Lower lobe of right lung (tissue), 2 donors: ENCODE measurements at regions not wholly inside any gene's neighbourhood (a gene's known extent, or its start where the extent isn't known, plus 50 kb on each side); places are given as distances from the start of the nearest gene placed in this dataset.

Experiments
- ATAC-seq, 2 donors: fragments of 200-7000 bp; cut with Tn5 transposase; one replicate each; pipeline ENCODE4 v1.9.1; 2020 to 2022; ENCODE audit warnings: mild to moderate bottlenecking in 2 of 2, moderate library complexity in 2 of 2
- DNase-seq: peaks from one replicate; pipeline ENCODE4 v3.0.0-alpha.2; 2020
- H3K27ac ChIP-seq: fragments of 200-600 bp; one replicate; pipeline ENCODE4 v1.8.0; 2022
- H3K27me3 ChIP-seq: fragments of 200-600 bp; one replicate; pipeline ENCODE4 v1.8.0; 2022; ENCODE audit warnings: low read depth
- H3K36me3 ChIP-seq: fragments of 200-600 bp; one replicate; pipeline ENCODE4 v1.8.0; 2022; ENCODE audit warnings: mild to moderate bottlenecking
- H3K4me1 ChIP-seq: fragments of 200-600 bp; one replicate; pipeline ENCODE4 v1.8.0; 2022
- H3K4me3 ChIP-seq: fragments of 200-600 bp; one replicate; pipeline ENCODE4 v1.8.0; 2022; ENCODE audit warnings: mild to moderate bottlenecking
- H3K9me3 ChIP-seq: fragments of 200-600 bp; one replicate; pipeline ENCODE4 v1.8.0; 2022
- intact Hi-C: fragments of 100-400 bp; cut with DNase I; formaldehyde crosslinking; loops from one replicate; pipeline ENCODE4 v1.11.0; 2022
- TF ChIP-seq, protein P1 (sequence below): fragments of 200-600 bp; IDR thresholded peaks from one replicate; pipeline ENCODE4 v1.8.0; 2022; ENCODE audit warnings: antibody characterized with exemption, mild to moderate bottlenecking
- donor health status: DM: no; HTN: yes; CAD: no; lungs with severe emphysema.

DNA sequence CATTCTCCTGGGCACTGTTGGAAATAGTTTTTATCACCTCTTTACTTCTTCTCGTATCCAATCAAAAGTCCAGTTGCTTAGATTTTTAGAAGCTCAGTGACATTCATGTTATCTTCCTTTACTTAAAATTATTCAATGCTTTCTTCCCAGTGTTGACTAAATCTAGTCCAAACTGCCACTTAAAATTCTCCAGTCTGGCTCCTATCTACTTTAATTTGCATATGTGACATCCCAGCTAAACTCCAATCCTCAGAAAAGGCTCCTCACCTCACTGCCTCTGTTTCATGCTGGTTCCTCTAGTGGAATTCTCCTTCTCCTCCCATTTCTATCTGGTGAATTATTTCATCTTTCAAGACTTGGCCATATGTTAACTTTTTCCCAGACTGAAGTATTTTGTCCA is 1238.7 kb upstream of the WWC1 start:
- intact Hi-C loops = no loop called here
- no peak for ATAC-seq
- no peak for DNase-seq
- Histone ChIP-seq H3K9me3 (no peaks in the 10 kb centered on the region), H3K4me1 (peaks cover 5% of the 10 kb centered on the region), H3K4me3 (no peak overlapping the region), H3K27me3 (no peaks in the 10 kb centered on the region), H3K27ac (no peak overlapping the region), H3K36me3 (no peaks in the 10 kb centered on the region)
- TF ChIP-seq, protein P1, sequence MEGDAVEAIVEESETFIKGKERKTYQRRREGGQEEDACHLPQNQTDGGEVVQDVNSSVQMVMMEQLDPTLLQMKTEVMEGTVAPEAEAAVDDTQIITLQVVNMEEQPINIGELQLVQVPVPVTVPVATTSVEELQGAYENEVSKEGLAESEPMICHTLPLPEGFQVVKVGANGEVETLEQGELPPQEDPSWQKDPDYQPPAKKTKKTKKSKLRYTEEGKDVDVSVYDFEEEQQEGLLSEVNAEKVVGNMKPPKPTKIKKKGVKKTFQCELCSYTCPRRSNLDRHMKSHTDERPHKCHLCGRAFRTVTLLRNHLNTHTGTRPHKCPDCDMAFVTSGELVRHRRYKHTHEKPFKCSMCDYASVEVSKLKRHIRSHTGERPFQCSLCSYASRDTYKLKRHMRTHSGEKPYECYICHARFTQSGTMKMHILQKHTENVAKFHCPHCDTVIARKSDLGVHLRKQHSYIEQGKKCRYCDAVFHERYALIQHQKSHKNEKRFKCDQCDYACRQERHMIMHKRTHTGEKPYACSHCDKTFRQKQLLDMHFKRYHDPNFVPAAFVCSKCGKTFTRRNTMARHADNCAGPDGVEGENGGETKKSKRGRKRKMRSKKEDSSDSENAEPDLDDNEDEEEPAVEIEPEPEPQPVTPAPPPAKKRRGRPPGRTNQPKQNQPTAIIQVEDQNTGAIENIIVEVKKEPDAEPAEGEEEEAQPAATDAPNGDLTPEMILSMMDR = no peak

DNA sequence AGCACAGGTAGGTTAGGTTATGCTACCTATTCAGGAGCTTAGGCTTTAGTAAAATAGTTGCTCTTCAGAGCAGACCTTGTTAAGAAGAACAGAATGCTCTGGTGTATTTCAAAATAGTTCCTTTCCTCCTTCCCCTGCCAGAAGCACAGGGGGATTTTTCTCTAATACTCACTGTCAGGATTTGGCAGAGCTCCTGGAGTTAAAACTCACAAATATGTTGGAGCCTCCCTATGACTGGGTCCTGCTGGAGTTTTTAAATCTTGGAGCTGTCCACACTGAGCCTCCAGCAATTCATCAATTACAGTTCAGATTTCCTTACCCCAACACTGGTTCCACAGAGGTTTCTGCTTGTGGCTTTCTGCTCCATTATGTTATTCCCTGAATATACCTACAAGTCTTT is 1233.8 kb upstream of the WWC1 start:
- no peak for DNase-seq
- intact Hi-C loops = no loop called here
- ATAC-seq = no peak
- H3K9me3 ChIP-seq = no peaks in the 10 kb centered on the region
- no peaks in the 10 kb centered on the region for H3K27me3 ChIP-seq
- TF ChIP-seq, protein P1 = no peak
- H3K4me1 ChIP-seq = no peaks in the 10 kb centered on the region
- no peak overlapping the region for H3K27ac ChIP-seq
- no peak overlapping the region for H3K4me3 ChIP-seq
- no peaks in the 10 kb centered on the region for H3K36me3 ChIP-seq

- TF ChIP-seq, protein P1 = no peak
- Histone ChIP-seq H3K27ac (no peak overlapping the region), H3K4me1 (no peaks in the 10 kb centered on the region), H3K27me3 (no peaks in the 10 kb centered on the region), H3K4me3 (no peak overlapping the region), H3K36me3 (no peaks in the 10 kb centered on the region), H3K9me3 (no peaks in the 10 kb centered on the region)
- intact Hi-C loops = no loop called here
- ATAC-seq = no peak
- no peak for DNase-seq
These were observed 1229.8 kb upstream of the WWC1 start for GRCh38 chr5:167061695-167062094.

DNA sequence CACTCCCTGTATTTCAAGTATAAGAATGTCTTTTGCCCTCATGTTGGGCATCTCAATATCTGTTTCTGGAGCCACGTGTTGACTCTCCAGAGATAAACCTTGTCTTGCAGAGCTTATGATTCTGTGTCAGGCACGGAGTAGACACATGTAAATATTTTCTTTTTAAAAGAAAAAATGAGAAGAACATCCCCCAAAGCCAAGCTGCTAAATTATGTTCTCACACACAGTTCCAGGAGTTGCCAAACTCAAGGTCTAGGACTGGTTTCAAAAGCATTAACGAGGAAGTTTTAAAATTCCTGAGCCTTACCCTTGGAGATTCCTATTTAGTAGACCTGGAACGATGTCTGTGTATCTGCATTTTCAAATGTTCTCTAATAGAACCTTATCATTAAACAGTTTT is 1228.3 kb upstream of the WWC1 start:
- no peak for ATAC-seq
- TF ChIP-seq, protein P1 = no peak

GRCh38 chr5:167063788-167064187 is 1227.7 kb upstream of the WWC1 start:
- Histone ChIP-seq H3K9me3 (no peaks in the 10 kb centered on the region), H3K4me1 (no peaks in the 10 kb centered on the region), H3K4me3 (no peak overlapping the region), H3K27ac (no peak overlapping the region), H3K36me3 (no peaks in the 10 kb centered on the region), H3K27me3 (no peaks in the 10 kb centered on the region)
- TF ChIP-seq, protein P1 = no peak
- intact Hi-C loops = no loop called here
- DNase-seq = no peak
- ATAC-seq = no peak

More for the DNA sequence above, 1228.3 kb upstream of the WWC1 start:
- Histone ChIP-seq H3K36me3 (no peaks in the 10 kb centered on the region), H3K27me3 (no peaks in the 10 kb centered on the region), H3K4me1 (no peaks in the 10 kb centered on the region), H3K9me3 (no peaks in the 10 kb centered on the region), H3K27ac (no peak overlapping the region), H3K4me3 (no peak overlapping the region)
- intact Hi-C loops = no loop called here
- no peak for DNase-seq

DNA sequence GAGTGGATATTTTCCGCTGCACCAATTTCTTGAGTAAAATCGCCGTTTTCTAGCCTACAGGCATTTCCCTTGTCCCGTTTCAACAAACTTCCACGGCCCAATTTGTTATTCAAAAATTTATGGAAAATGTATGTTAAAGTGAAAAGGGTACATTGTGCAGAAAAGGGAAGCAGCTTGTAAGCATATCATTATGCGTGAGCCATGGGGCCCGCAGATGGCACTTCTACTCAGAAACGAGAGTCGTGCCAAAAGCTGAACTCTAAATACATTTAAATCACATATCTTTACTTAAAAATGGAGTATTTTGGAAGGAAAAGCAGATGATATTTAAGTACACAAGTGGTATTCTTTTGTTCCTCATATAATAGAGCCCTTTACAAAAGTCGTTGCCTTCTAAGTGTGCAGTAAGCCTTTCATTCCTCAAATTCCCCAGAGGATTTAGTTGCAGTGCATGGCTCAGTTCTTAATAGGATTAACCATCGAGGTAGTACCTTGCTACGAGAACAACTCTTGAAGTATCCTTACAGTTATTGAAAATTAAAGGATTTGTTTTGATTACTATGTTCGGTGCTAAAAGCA is 1227.2 kb upstream of the WWC1 start:
- DNase-seq (no peak), ATAC-seq (no peak)
- TF ChIP-seq, protein P1 = no peak
- no peaks in the 10 kb centered on the region for H3K27me3 ChIP-seq
- H3K4me1 ChIP-seq = no peaks in the 10 kb centered on the region
- H3K4me3 ChIP-seq = no peak overlapping the region
- no peaks in the 10 kb centered on the region for H3K36me3 ChIP-seq
- no peak overlapping the region for H3K27ac ChIP-seq
- intact Hi-C loops = no loop called here
- H3K9me3 ChIP-seq = no peaks in the 10 kb centered on the region
